ENCODE measurements at regions not wholly inside any gene's neighbourhood (a gene's known extent, or its start where the extent isn't known, plus 50 kb on each side); places are given as distances from the start of the nearest gene placed in this dataset.

DNA sequence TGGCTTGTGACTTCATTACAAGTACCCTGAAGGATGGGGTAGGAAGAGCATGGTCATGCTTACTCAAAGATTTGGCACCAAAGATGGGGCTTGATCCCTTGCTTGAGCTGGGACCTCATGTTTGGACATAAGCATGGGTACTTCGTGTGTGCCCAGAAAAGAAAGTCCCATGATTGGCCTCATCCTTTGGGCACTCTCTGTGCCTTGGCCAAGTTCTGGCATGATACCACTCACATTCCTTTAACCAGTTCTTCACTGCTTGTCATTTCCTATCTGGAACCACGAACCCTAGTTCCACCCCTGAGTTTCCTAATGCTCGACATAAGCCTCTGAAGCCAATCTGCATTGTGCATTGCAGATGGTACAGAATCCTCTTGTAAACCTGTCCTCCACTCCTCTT, 107.0 kb downstream of the NAV1 start:
- Histone ChIP-seq H3K9ac (ENCODE audit: low read length) (no peak overlapping the region), H3K27me3 (ENCODE audit: control insufficient read depth, insufficient read depth, low read length) (peaks cover 2% of the 10 kb centered on the region), H3K4me1 (ENCODE audit: control insufficient read depth, insufficient read depth, low read length) (peaks cover 8% of the 10 kb centered on the region)

DNA sequence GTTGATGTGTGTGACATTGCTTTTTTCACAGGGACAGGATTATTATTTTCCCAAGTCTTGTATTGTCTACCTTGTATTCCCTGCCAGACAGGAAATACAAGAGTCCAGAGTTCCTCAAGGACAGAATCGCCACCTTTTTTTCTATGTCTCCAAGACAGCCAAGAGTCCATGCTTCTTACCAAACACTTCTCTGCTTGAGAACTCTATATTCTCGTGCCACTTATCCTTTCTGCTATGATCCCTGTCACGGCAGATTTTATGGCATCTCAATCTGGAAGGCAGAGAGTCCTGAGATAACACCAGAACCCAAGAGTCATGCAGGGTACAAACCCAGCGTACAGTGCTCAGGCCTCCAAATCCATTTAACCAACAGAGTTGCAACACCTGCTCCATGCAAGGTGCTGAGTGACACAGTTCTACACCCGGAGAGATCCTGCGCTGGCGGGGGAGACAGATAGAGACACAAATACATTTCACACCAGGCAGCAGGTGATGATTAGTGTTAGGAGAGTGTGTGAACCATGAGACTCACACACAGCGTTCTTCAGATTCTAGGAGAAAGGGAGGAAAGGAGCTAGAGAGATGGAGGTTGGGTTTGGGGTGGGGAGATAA, 107.6 kb downstream of the NAV1 start:
- Histone ChIP-seq H3K9ac (ENCODE audit: low read length) (no peak overlapping the region), H3K27ac (ENCODE audit: low read depth, low read length) (no peak overlapping the region), H3K36me3 (ENCODE audit: control insufficient read depth, insufficient read depth, low read length) (no peaks in the 10 kb centered on the region), H3K4me1 (ENCODE audit: control insufficient read depth, insufficient read depth, low read length) (peaks cover 8% of the 10 kb centered on the region), H3K27me3 (ENCODE audit: control insufficient read depth, insufficient read depth, low read length) (peaks cover 2% of the 10 kb centered on the region), H3K4me3 (ENCODE audit: low read length) (no peak overlapping the region)

More for the DNA sequence above, 107.0 kb downstream of the NAV1 start:
- Histone ChIP-seq H3K4me3 (ENCODE audit: low read length) (no peak overlapping the region), H3K27ac (ENCODE audit: low read depth, low read length) (no peak overlapping the region), H3K36me3 (ENCODE audit: control insufficient read depth, insufficient read depth, low read length) (no peaks in the 10 kb centered on the region)

DNA sequence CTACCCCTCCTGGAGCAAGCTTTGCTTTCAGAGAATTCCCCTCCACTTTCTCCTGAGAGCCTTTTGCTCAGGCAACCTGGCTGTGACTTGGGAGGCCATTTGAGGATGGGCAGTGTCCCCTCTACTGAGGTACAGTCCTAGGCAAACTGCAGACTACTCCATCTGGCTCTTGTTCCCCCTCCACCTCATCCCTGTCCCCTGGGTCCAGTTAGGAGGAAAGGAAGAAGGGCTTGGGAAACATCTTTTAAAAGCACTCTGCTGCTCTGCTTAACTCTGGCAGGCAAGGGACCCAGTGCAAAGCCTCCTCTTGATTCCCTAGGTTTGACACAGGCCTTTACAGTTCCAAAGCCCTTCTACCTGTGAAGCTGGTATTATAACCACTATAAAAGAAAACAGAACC, 108.2 kb downstream of the NAV1 start:
- Histone ChIP-seq H3K4me3 (ENCODE audit: low read length) (no peak overlapping the region), H3K9ac (ENCODE audit: low read length) (no peak overlapping the region), H3K4me1 (ENCODE audit: control insufficient read depth, insufficient read depth, low read length) (peaks cover 8% of the 10 kb centered on the region), H3K27ac (ENCODE audit: low read depth, low read length) (no peak overlapping the region), H3K27me3 (ENCODE audit: control insufficient read depth, insufficient read depth, low read length) (peaks cover 2% of the 10 kb centered on the region), H3K36me3 (ENCODE audit: control insufficient read depth, insufficient read depth, low read length) (no peaks in the 10 kb centered on the region)

DNA sequence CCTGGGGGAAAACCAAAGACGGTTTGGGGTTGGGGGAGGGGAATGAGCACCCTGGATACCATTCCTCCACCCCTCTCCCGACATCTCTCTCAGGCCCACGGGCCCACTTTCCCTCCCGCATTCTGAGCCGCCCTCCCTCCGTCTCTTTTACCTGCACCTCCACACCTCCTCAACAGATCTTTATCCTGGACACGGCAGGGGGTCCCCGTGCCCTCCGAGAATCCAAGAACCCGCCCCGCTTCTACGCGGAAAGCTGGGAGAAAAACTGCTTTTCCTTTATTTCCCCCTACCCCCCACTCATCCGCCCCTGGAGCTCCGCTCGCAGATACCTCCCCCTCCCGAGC, 108.8 kb downstream of the NAV1 start:
- Histone ChIP-seq H3K4me1 (ENCODE audit: control insufficient read depth, insufficient read depth, low read length) (peaks cover 8% of the 10 kb centered on the region), H3K27ac (ENCODE audit: low read depth, low read length) (peak overlapping the region; percentile 33), H3K27me3 (ENCODE audit: control insufficient read depth, insufficient read depth, low read length) (peaks cover 2% of the 10 kb centered on the region), H3K36me3 (ENCODE audit: control insufficient read depth, insufficient read depth, low read length) (no peaks in the 10 kb centered on the region), H3K4me3 (ENCODE audit: low read length) (peak overlapping the region; percentile 53), H3K9ac (ENCODE audit: low read length) (no peak overlapping the region)

DNA sequence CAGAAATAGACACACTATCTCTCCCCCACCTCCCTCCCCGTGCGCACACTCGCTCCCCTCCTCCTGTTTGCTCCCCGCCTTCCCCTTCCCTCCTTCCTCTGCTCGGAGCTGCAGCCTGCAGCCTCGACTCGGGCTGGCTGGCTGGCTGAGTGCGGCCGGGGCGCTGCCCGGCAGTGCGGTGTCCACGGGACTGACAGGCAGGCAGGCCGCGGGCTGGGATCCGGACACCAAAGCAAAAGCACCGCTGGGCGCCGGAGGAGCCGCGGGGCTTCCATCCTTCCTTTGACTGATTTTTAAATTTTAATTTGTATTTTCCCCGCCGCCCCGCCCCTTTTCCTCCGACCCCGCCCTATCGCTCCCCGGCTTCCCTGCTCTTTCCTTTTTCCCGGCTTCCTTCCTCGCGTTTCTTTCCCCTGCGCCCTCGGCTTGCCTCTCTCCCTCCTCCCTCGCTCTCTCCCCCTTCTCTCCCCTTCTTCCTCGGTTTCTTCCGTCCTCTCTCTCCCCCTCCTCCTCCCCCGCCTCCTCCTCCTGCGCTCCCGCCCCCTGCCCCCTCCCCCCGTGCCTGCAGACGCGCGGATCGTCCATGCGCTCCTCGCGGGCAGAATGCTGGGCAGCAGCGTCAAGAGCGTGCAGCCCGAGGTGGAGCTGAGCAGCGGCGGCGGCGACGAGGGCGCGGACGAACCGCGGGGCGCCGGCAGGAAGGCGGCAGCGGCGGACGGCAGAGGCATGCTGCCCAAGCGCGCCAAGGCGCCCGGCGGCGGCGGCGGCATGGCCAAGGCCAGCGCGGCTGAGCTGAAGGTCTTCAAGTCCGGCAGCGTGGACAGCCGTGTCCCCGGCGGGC, 109.4 kb downstream of the NAV1 start:
- no peaks in the 10 kb centered on the region for H3K36me3 ChIP-seq (ENCODE audit: control insufficient read depth, insufficient read depth, low read length)
- no peak overlapping the region for H3K9ac ChIP-seq (ENCODE audit: low read length)
- peak overlapping the region; percentile 33 for H3K27ac ChIP-seq (ENCODE audit: low read depth, low read length)
- peaks cover 2% of the 10 kb centered on the region for H3K27me3 ChIP-seq (ENCODE audit: control insufficient read depth, insufficient read depth, low read length)
- peaks cover 8% of the 10 kb centered on the region for H3K4me1 ChIP-seq (ENCODE audit: control insufficient read depth, insufficient read depth, low read length)
- H3K4me3 ChIP-seq (ENCODE audit: low read length): peak overlapping the region; percentile 53

DNA sequence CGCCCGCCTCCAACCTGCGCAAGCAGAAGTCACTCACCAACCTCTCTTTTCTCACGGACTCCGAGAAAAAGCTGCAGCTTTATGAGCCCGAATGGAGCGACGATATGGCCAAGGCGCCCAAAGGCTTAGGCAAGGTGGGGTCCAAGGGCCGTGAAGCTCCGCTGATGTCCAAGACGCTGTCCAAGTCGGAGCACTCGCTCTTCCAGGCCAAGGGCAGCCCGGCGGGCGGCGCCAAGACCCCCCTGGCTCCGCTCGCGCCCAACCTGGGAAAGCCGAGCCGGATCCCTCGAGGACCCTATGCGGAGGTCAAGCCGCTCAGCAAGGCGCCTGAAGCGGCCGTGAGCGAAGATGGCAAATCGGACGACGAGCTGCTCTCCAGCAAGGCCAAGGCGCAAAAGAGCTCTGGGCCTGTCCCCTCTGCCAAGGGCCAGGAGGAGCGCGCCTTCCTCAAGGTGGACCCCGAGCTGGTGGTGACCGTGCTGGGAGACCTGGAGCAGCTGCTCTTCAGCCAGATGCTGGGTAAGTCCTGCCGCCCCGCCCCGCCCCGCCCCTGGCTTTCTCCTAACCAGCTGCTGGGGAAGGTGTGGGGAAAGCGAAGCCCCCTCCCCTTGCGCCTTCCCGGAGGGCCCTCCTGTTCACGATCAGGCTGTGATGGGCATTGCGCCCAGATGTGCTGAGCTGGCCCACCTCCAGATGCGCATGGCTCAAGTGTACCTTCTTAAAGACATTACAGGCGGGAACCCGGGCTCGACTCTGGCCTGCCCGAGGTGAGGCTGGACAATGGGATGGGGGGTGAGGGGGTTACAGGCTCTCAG, 110.2 kb downstream of the NAV1 start:
- Histone ChIP-seq H3K4me1 (ENCODE audit: control insufficient read depth, insufficient read depth, low read length) (peaks cover 8% of the 10 kb centered on the region), H3K4me3 (ENCODE audit: low read length) (peak overlapping the region; percentile 45), H3K9ac (ENCODE audit: low read length) (no peak overlapping the region), H3K36me3 (ENCODE audit: control insufficient read depth, insufficient read depth, low read length) (no peaks in the 10 kb centered on the region), H3K27ac (ENCODE audit: low read depth, low read length) (peak overlapping the region; percentile 47), H3K27me3 (ENCODE audit: control insufficient read depth, insufficient read depth, low read length) (peaks cover 2% of the 10 kb centered on the region)

DNA sequence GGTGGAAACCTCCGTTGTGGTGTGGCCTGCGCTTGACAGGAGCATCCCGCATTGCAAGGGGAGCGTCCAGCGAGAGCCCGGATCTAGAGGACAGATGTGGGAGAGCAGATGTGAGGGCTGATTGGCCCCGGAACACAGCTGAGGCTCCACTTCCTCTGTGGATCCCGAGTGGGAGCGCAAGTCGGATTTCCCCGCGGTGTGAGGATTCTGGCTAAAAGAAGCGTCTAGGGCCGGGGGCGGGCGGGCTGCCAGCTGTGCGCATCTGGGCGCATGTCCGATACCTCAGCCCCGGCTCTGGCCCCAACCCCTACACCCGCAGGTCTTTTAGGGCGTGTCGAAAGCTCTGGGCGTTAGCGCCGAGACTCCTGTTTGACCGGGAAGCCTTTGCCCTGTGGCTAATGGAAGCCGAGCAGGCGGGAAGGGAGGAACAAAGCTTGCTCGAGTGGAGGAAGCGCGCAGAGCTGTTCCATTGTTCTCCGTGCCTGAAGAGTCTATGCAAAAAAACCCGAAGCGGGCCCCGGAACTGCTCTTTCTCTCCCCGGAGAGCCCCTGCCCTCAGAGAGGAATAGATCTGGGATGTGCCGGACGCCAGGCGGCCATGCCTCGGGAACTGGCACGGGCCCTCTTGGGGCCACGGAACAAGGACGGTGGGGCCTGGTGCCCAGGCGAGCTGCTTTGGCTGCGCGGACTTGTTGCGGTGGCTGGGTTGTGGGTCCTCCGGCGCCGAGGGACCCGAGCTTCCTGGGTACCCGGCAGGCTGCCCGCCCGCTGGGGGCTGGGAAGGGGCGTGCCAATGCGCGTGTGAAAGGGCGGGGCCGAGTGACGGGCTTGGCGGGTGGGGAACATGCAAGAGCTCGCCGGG, 111.1 kb downstream of the NAV1 start:
- Histone ChIP-seq H3K27ac (ENCODE audit: low read depth, low read length) (peak overlapping the region; percentile 59), H3K4me3 (ENCODE audit: low read length) (peak overlapping the region; percentile 45), H3K9ac (ENCODE audit: low read length) (peak overlapping the region; percentile 54), H3K36me3 (ENCODE audit: control insufficient read depth, insufficient read depth, low read length) (no peaks in the 10 kb centered on the region), H3K4me1 (ENCODE audit: control insufficient read depth, insufficient read depth, low read length) (peaks cover 8% of the 10 kb centered on the region), H3K27me3 (ENCODE audit: control insufficient read depth, insufficient read depth, low read length) (peaks cover 2% of the 10 kb centered on the region)

DNA sequence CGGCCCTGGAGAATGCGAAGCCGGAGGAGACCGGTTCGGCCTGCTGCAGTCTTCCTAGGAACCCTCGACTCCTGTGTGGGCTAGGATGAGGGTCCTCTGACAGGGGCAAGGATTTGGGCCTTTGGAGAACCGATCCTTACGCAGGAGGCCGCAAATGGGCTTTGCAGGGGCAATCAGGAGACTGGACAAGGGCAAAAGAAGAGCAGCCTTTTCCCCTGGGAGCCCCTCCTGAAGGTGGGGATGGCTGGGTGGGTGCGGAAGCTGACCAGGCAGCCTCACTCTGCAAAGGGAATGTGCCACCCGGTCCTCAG, 111.7 kb downstream of the NAV1 start:
- H3K36me3 ChIP-seq (ENCODE audit: control insufficient read depth, insufficient read depth, low read length): no peaks in the 10 kb centered on the region
- H3K4me1 ChIP-seq (ENCODE audit: control insufficient read depth, insufficient read depth, low read length): peaks cover 8% of the 10 kb centered on the region
- H3K9ac ChIP-seq (ENCODE audit: low read length): peak overlapping the region; percentile 59
- H3K27ac ChIP-seq (ENCODE audit: low read depth, low read length): peak overlapping the region; percentile 59
- peak overlapping the region; percentile 45 for H3K4me3 ChIP-seq (ENCODE audit: low read length)
- H3K27me3 ChIP-seq (ENCODE audit: control insufficient read depth, insufficient read depth, low read length): peaks cover 2% of the 10 kb centered on the region

DNA sequence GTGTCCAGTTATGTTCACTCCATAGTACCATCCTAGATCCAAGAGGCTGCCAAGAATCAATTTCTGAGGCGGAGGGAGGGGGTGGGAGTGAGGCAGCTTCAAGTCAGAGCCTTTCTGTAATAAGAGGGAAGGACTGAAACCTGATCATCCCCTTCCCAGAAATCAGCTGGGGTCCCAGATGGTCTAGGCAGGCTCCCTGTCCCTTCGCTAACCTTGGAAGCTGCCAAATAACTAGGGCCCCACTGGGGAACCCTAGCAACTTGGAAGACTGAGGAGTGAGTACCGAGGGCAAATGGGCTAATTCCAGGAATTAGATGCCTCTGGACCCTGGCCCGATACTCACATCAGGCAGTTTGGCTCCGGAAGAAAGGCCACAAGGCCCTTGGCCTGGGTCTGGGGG, 113.3 kb downstream of the NAV1 start:
- no peak overlapping the region for H3K4me3 ChIP-seq (ENCODE audit: low read length)
- no peaks in the 10 kb centered on the region for H3K36me3 ChIP-seq (ENCODE audit: control insufficient read depth, insufficient read depth, low read length)
- H3K4me1 ChIP-seq (ENCODE audit: control insufficient read depth, insufficient read depth, low read length): peaks cover 8% of the 10 kb centered on the region
- H3K9ac ChIP-seq (ENCODE audit: low read length): no peak overlapping the region
- no peak overlapping the region for H3K27ac ChIP-seq (ENCODE audit: low read depth, low read length)
- peaks cover 2% of the 10 kb centered on the region for H3K27me3 ChIP-seq (ENCODE audit: control insufficient read depth, insufficient read depth, low read length)

DNA sequence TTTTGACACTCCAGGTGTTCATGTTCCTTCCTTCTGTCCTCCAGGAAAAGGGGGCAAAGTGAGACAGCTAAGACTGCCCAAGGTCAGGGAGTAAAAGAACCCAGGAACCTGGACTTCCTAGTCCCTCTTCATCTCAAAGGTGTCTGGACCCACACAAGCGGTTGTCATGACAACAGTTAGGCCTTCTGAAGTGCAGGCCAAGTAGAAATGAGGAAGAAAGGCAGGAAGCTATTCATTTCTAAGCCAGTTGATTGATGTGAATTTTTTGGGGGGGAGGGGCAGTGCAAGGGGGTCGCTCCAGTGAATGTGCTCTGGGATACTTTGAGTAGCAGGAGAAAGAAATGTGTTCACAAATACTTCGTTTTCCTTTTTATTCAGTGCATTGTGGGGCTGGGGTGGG, 114.3 kb downstream of the NAV1 start:
- no peak overlapping the region for H3K9ac ChIP-seq (ENCODE audit: low read length)
- no peak overlapping the region for H3K4me3 ChIP-seq (ENCODE audit: low read length)
- no peak overlapping the region for H3K27ac ChIP-seq (ENCODE audit: low read depth, low read length)
- no peaks in the 10 kb centered on the region for H3K36me3 ChIP-seq (ENCODE audit: control insufficient read depth, insufficient read depth, low read length)
- H3K27me3 ChIP-seq (ENCODE audit: control insufficient read depth, insufficient read depth, low read length): no peaks in the 10 kb centered on the region
- peaks cover 8% of the 10 kb centered on the region for H3K4me1 ChIP-seq (ENCODE audit: control insufficient read depth, insufficient read depth, low read length)

DNA sequence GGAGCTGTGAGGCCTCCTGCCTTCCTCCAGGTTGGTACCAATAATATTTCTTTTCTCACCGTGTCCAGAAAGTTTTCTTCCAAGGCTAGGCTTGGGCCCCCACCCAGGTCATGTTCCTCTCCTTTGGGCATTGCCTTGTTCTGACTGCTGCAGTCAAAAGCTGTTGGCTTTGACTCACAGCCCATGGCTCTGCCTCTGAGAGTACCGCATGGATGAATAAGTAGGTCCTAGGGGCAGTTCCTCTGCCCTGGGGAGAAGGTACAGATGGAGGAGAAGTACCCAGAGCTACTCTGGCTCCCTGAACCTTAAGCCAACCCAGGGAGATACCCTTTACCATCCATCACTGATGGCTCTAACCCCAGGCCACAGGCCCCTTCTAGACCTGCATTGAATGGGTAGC, 115.0 kb downstream of the NAV1 start:
- no peaks in the 10 kb centered on the region for H3K36me3 ChIP-seq (ENCODE audit: control insufficient read depth, insufficient read depth, low read length)
- no peak overlapping the region for H3K27ac ChIP-seq (ENCODE audit: low read depth, low read length)
- H3K4me3 ChIP-seq (ENCODE audit: low read length): no peak overlapping the region
- no peak overlapping the region for H3K9ac ChIP-seq (ENCODE audit: low read length)
- no peaks in the 10 kb centered on the region for H3K27me3 ChIP-seq (ENCODE audit: control insufficient read depth, insufficient read depth, low read length)
- peaks cover 8% of the 10 kb centered on the region for H3K4me1 ChIP-seq (ENCODE audit: control insufficient read depth, insufficient read depth, low read length)

DNA sequence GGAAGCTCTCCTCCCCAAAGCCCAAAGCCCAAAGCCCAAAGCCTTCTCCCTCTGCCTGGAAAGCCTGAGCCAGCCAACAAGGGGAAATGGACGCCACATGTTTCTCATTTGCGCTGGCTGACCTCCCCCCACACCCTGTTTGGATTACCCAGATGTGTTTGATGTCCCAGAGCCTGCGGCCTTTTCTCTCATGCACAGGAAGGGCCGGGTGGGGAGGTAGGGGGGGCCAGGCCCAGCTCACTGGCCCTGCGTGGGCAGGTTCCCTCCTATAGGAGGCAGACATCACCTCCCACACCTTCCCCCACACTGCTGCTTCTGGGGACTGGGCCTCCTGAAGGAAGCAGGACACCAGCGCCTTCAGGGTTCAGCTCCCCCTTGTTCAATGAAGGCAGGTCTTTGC, 116.3 kb downstream of the NAV1 start:
- no peak overlapping the region for H3K27ac ChIP-seq (ENCODE audit: low read depth, low read length)
- H3K4me3 ChIP-seq (ENCODE audit: low read length): no peak overlapping the region
- H3K4me1 ChIP-seq (ENCODE audit: control insufficient read depth, insufficient read depth, low read length): peaks cover 4% of the 10 kb centered on the region
- no peaks in the 10 kb centered on the region for H3K27me3 ChIP-seq (ENCODE audit: control insufficient read depth, insufficient read depth, low read length)
- no peak overlapping the region for H3K9ac ChIP-seq (ENCODE audit: low read length)
- no peaks in the 10 kb centered on the region for H3K36me3 ChIP-seq (ENCODE audit: control insufficient read depth, insufficient read depth, low read length)
